HFFc6 (cell line): ENCODE measurements at regions not wholly inside any gene's neighbourhood (a gene's known extent, or its start where the extent isn't known, plus 50 kb on each side); places are given as distances from the start of the nearest gene placed in this dataset.
A peak's percentile ranks its signal among the peaks of the same experiment; 100 is the strongest.
"Not testable (repeated sequence)": the region's sequence is repeated elsewhere in the genome, so short reads cannot be mapped to it uniquely, and the experiment has no call there.

Source experiments
- DNase-seq: peaks from one replicate; pipeline ENCODE4 v3.0.0-alpha.2; 2018
- H3K27ac Mint-ChIP-seq: 2 replicates; pipeline ENCODE4 v1.8.0; 2020; ENCODE audit warnings: mild to moderate bottlenecking, mixed read lengths
- H3K27me3 Mint-ChIP-seq: 2 replicates; pipeline ENCODE4 v1.8.0; 2021; ENCODE audit warnings: mild to moderate bottlenecking, moderate library complexity, mixed read lengths; ENCODE audit not compliant: insufficient read depth
- H3K36me3 Mint-ChIP-seq: 2 replicates; pipeline ENCODE4 v1.8.0; 2021; ENCODE audit warnings: low read depth, mixed read lengths
- H3K4me1 Mint-ChIP-seq: 2 replicates; pipeline ENCODE4 v1.8.0; 2020; ENCODE audit warnings: low read depth, mixed read lengths
- H3K4me3 Mint-ChIP-seq: 2 replicates; pipeline ENCODE4 v1.8.0; 2020; ENCODE audit warnings: mild to moderate bottlenecking, moderate library complexity, mixed read lengths
- H3K9me3 Mint-ChIP-seq: 2 replicates; pipeline ENCODE4 v1.8.0; 2020; ENCODE audit warnings: mild to moderate bottlenecking, mixed read lengths
- TF ChIP-seq, protein P1 (sequence below): fragments of 200-600 bp; sonication (generic); IDR thresholded peaks from 2 replicates; pipeline ENCODE4 v1.5.0; 2021; ENCODE audit warnings: antibody characterized with exemption, mild to moderate bottlenecking

DNA sequence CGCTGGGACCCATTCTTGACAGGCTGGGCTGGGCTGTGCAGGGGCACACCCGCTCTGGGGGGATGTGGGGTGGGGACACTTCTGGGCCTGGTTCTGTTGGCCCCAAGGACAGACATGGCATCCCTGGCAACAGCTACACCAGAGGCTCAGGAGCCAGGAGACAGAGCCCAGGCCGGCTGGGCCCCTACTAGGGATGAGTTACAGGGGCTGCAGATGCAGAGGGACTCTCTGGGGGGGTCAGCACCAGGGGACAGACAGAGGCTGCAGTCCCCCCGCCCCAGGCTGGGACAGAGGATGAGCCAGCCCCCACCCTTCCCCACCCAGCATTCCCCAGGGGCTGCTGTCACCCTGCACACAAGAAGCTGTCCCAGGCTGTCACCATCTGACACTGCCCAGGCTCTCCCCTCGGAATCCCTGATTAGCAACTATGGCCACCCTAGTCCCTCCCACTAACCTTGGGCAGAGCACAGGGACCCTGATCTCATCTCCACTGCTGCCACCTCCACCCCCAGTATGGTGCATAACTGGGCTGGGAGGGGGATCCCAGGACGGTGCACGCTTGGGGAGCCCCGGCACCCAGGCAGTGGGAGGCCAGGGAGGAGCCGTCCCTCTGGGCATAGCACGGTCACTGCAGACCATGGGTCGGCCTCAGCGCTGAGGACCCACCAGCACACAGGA, 67.5 kb upstream of the TUBA3E start:
- H3K9me3 Mint-ChIP-seq, H3K36me3 Mint-ChIP-seq, H3K27ac Mint-ChIP-seq, H3K4me1 Mint-ChIP-seq, DNase-seq, H3K4me3 Mint-ChIP-seq: not testable (repeated sequence)
- H3K27me3 Mint-ChIP-seq: peaks cover 12% of the 10 kb centered on the region

DNA sequence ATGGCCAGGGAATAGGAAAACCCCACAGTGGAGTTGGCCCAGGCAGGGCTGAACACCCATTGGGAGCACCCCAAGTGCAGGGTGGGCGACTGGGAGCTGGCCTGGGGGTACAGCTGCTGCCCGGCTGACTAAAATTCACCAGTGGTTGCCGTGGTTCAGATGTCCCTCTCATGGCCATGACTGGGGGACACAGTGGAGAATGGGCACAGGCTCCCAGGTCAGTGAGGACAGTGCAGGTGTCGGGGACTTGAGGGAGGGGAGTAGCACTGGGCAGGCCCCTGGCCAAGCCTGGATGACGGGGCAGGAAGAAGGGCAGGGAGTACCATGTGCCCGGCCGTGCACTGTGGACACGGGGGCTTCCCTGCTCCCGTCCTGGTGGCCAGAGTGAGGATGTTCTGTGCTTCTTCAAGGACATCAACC, 66.7 kb upstream of the TUBA3E start:
- not testable (repeated sequence) for H3K27ac Mint-ChIP-seq, H3K4me3 Mint-ChIP-seq, H3K36me3 Mint-ChIP-seq, H3K4me1 Mint-ChIP-seq, H3K9me3 Mint-ChIP-seq, DNase-seq
- H3K27me3 Mint-ChIP-seq: peaks cover 13% of the 10 kb centered on the region

DNA sequence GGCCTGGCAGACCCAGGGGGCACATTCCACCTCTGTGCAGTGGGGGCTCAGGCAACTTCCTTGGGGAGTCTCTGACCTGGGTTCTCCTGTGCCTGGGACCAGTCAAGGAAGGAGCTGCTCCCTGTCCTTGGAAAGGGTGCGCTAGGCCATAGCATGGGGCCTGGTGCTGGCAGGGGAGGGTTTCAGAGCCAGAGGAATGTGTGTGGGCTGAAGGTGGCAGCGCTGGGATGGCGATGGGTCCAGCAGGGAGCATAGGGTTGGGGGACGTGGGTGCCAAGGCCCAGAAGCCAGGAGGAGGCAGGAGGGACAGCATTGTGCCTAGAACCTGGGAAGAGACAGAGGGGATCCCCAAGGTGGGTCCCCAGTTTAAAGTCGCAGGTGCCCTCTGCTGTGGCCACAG, 66.3 kb upstream of the TUBA3E start:
- H3K4me1 Mint-ChIP-seq: no peaks in the 10 kb centered on the region
- H3K36me3 Mint-ChIP-seq: no peaks in the 10 kb centered on the region
- H3K9me3 Mint-ChIP-seq: no peaks in the 10 kb centered on the region
- no peak overlapping the region for H3K27ac Mint-ChIP-seq
- TF ChIP-seq, protein P1, sequence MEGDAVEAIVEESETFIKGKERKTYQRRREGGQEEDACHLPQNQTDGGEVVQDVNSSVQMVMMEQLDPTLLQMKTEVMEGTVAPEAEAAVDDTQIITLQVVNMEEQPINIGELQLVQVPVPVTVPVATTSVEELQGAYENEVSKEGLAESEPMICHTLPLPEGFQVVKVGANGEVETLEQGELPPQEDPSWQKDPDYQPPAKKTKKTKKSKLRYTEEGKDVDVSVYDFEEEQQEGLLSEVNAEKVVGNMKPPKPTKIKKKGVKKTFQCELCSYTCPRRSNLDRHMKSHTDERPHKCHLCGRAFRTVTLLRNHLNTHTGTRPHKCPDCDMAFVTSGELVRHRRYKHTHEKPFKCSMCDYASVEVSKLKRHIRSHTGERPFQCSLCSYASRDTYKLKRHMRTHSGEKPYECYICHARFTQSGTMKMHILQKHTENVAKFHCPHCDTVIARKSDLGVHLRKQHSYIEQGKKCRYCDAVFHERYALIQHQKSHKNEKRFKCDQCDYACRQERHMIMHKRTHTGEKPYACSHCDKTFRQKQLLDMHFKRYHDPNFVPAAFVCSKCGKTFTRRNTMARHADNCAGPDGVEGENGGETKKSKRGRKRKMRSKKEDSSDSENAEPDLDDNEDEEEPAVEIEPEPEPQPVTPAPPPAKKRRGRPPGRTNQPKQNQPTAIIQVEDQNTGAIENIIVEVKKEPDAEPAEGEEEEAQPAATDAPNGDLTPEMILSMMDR: no peak
- no peak for DNase-seq
- H3K27me3 Mint-ChIP-seq: peaks cover 13% of the 10 kb centered on the region
- H3K4me3 Mint-ChIP-seq: no peak overlapping the region

DNA sequence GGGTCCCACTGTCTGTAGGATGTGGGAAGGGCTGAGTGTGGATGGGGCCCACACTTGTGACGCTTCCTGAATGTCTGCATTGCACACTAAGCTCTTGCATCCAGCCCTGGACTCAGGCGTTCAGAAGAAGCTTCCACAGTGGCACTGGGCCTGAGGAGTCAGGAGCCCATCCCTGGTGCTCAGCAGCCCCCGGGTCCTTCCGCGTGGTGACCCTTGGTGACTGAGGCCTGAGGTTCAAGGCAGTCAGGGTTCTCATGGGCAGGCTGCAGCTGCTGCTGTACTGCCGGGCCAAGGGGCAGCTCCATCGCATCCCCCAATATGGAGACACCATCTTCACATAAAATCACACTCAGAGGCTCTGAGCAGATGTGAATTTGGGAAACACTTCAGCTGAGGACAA, 65.8 kb upstream of the TUBA3E start:
- no peak overlapping the region for H3K4me3 Mint-ChIP-seq
- no peaks in the 10 kb centered on the region for H3K9me3 Mint-ChIP-seq
- H3K27me3 Mint-ChIP-seq: peaks cover 16% of the 10 kb centered on the region
- TF ChIP-seq, protein P1: no peak
- H3K4me1 Mint-ChIP-seq: no peaks in the 10 kb centered on the region
- H3K27ac Mint-ChIP-seq: no peak overlapping the region
- no peaks in the 10 kb centered on the region for H3K36me3 Mint-ChIP-seq
- no peak for DNase-seq

DNA sequence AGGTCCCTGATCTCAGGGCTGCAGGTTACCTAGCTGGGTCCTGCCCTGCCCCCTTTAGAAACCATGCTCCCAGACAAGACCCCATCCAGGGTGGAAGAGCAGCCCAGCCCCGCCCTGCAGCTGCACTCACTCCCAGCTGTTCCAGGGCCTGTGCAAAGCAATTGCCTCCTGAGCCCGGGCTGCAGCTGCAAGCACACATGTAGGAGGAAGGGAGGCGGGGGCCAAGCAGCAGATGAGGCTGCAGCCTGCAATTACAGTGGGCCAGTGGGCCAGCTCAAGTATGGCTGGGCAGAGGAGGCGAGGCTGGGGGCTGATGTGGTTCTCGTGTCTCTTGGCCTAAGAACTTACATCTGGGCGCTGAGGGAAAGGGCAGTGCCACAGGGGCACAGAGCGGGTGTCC, 65.4 kb upstream of the TUBA3E start:
- H3K4me1 Mint-ChIP-seq: no peaks in the 10 kb centered on the region
- H3K36me3 Mint-ChIP-seq: no peaks in the 10 kb centered on the region
- TF ChIP-seq, protein P1: no peak
- peaks cover 20% of the 10 kb centered on the region for H3K27me3 Mint-ChIP-seq
- no peak for DNase-seq
- H3K27ac Mint-ChIP-seq: no peak overlapping the region
- H3K4me3 Mint-ChIP-seq: no peak overlapping the region
- no peaks in the 10 kb centered on the region for H3K9me3 Mint-ChIP-seq

DNA sequence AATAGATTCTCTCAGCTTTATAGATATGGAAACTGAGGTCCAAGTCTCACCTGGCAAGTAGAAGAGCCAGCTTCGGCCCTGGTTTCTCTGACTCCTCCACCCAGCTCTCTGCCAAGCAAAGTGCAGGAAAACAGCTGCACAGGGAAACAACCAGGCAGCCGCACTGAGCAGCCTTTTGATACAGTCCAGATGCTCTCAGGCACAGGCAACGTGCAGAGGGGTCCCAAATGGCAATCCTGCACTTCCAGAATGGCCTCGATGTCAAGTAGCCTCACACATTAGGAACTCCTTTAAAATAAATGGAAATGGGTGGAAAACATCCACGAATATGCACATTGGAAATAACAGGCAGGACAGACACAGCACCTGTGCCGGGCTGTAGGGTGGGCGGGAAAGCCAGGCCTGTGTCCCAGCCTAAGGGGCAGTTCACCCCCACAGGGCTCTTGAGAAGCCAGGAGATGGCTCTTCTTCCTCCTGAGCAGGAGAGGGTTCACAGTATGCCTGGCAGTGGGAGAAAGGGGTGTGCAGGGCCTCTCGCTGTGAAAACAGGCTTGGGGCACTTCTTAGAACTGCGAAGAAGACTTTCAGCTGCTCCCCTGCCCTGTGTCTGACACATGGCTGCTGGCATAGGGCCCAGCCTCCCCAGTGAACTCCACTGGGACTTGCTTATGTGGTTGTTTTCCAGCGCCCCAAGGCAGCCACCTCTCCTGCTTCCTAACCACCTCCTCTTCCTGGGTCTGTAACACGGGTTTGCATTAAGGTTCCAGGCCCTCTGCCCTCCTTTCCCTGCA, 63.9 kb upstream of the TUBA3E start:
- TF ChIP-seq, protein P1: no peak
- no peak overlapping the region for H3K4me3 Mint-ChIP-seq
- H3K27me3 Mint-ChIP-seq: peaks cover 20% of the 10 kb centered on the region
- no peaks in the 10 kb centered on the region for H3K9me3 Mint-ChIP-seq
- H3K27ac Mint-ChIP-seq: no peak overlapping the region
- no peaks in the 10 kb centered on the region for H3K4me1 Mint-ChIP-seq
- DNase-seq: peak; percentile 10
- H3K36me3 Mint-ChIP-seq: no peaks in the 10 kb centered on the region
